Body of pancreas (tissue), 4 donors: ENCODE measurements at regions not wholly inside any gene's neighbourhood (a gene's known extent, or its start where the extent isn't known, plus 50 kb on each side); places are given as distances from the start of the nearest gene placed in this dataset.

Source experiments
- POLR2A ChIP-seq, 3 donors: fragments of 450-650 bp; IDR thresholded peaks; one replicate each; pipeline ENCODE4 v1.6.1; 2016; ENCODE audit warnings: antibody characterized with exemption in 3 of 3, mild to moderate bottlenecking in 2 of 3
- TF ChIP-seq, protein P1 (sequence below), 7 experiments: fragments of 450-650 bp in 4 of 7; fragments of 200-600 bp in 3 of 7; sonication (generic) in 3 of 7; IDR thresholded peaks; one replicate each; pipeline ENCODE4 v1.5.1; 2016 to 2019; ENCODE audit warnings: antibody characterized with exemption in 7 of 7

DNA sequence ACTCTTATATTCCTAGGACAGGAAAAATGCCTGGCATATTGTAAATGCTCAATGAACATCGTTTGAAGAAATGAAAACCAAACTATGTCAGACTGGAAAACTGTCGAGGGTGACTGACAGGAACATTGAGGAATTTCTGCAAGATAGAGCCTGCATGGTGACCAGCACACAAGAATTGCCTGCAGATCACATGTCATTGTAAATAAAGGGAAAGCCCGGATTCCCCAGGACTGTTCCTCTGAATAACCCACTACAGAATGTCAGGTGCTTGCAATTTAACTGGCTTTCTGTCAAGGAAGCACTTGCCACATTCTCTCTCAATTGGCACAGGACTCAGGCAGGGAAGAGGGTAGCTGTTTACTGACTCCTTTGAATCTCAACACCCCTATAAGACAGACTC, 129.0 kb upstream of the REG3G start:
- TF ChIP-seq, protein P1, sequence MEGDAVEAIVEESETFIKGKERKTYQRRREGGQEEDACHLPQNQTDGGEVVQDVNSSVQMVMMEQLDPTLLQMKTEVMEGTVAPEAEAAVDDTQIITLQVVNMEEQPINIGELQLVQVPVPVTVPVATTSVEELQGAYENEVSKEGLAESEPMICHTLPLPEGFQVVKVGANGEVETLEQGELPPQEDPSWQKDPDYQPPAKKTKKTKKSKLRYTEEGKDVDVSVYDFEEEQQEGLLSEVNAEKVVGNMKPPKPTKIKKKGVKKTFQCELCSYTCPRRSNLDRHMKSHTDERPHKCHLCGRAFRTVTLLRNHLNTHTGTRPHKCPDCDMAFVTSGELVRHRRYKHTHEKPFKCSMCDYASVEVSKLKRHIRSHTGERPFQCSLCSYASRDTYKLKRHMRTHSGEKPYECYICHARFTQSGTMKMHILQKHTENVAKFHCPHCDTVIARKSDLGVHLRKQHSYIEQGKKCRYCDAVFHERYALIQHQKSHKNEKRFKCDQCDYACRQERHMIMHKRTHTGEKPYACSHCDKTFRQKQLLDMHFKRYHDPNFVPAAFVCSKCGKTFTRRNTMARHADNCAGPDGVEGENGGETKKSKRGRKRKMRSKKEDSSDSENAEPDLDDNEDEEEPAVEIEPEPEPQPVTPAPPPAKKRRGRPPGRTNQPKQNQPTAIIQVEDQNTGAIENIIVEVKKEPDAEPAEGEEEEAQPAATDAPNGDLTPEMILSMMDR (IDR thresholded peaks at IDR 0.05): no peak
- no peak for TF ChIP-seq POLR2A (IDR thresholded peaks at IDR 0.05)
